ENCODE measurements at regions not wholly inside any gene's neighbourhood (a gene's known extent, or its start where the extent isn't known, plus 50 kb on each side); places are given as distances from the start of the nearest gene placed in this dataset.
A peak's percentile ranks its signal among the peaks of the same experiment; 100 is the strongest.

DNA sequence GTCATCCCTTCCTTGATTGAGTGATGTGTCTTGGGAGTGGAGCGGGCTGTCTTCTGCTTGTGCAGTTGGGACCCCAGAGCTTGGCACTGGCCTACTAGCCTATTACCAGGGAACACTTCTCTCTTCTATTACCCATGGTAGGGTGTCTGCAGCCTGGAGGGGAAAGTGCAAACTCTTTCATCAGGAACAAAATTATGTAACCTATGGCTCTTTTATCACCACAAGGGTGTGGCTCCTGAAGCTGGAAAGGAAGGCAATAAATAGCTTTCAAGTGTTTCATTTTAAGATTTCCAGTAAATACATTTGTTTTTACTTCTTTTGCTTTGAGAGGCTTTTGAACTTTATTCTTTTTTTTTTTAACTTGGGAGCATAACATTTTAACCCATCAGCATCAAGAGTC lies 349.7 kb upstream of the FAR2 start:
- Histone ChIP-seq H3K4me2 (ENCODE audit: low read length) (no peak overlapping the region), H3K27ac (ENCODE audit: low read length) (no peak overlapping the region), H3F3A (ENCODE audit: low read length, unreplicated experiment) (no peaks in the 10 kb centered on the region), H3K9ac (ENCODE audit: low read length) (no peak overlapping the region), H3K27me3 (ENCODE audit: low read length) (no peaks in the 10 kb centered on the region), H2AFZ (ENCODE audit: low read length) (no peak overlapping the region), H3K4me1 (ENCODE audit: insufficient read depth, low read length) (peaks cover 21% of the 10 kb centered on the region), H4K20me1 (ENCODE audit: low read length) (no peaks in the 10 kb centered on the region), H3K4me3 (ENCODE audit: low read length) (no peak overlapping the region), H3K79me2 (ENCODE audit: low read length) (no peaks in the 10 kb centered on the region), H3K9me3 (ENCODE audit: low read length) (no peaks in the 10 kb centered on the region), H3K9me2 (replicated peaks; ENCODE audit: low read length) (0 out of 2 replicates have a peak, but pooled peaks cover 7% of the 10 kb centered on the region), H3K36me3 (ENCODE audit: low read depth, low read length) (no peaks in the 10 kb centered on the region)
- TF ChIP-seq, protein P1, sequence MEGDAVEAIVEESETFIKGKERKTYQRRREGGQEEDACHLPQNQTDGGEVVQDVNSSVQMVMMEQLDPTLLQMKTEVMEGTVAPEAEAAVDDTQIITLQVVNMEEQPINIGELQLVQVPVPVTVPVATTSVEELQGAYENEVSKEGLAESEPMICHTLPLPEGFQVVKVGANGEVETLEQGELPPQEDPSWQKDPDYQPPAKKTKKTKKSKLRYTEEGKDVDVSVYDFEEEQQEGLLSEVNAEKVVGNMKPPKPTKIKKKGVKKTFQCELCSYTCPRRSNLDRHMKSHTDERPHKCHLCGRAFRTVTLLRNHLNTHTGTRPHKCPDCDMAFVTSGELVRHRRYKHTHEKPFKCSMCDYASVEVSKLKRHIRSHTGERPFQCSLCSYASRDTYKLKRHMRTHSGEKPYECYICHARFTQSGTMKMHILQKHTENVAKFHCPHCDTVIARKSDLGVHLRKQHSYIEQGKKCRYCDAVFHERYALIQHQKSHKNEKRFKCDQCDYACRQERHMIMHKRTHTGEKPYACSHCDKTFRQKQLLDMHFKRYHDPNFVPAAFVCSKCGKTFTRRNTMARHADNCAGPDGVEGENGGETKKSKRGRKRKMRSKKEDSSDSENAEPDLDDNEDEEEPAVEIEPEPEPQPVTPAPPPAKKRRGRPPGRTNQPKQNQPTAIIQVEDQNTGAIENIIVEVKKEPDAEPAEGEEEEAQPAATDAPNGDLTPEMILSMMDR (conservative IDR thresholded peaks at IDR 0.05; ENCODE audit: low read depth, low read length): no peak
- TF ChIP-seq EZH2phosphoT487 (IDR thresholded peaks at IDR 0.05; ENCODE audit: borderline replicate concordance, low read length) (no peak), EZH2 (IDR thresholded peaks at IDR 0.05; ENCODE audit: low read length, unreplicated experiment) (no peak)
- ATAC-seq (peak; percentile 64), DNase-seq (peak; percentile 40)
- ChIA-PET CTCF (interaction anchor here (0.7 kb wide), 2 partner anchors 66 to 518 kb away, joined by 3 to 4 read pairs; no protein-coding TSS in a partner anchor), POLR2A (ENCODE audit: unreplicated experiment) (no interaction called here)
- intact Hi-C loops (cut with micrococcal nuclease): no loop called here
- no TSS peak for BruUV-seq (replicated peaks)

DNA sequence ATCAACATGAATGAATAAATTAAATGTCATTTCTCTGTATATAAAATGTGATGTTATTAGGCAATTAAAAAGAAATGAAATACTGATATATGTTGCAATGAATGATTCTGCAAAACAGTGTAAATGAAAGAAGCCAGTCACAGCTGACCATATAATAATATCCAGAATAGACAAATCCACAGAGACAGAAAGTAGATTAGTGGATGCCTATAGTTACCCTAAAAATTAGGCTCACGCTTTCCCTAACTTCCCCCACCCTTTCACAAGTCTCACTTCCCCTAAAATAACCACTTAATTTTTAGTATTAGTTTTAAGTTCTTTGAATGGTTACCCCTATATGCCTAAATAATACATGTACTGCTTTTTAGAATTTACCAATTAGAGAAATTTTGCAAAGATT lies 348.9 kb upstream of the FAR2 start:
- 0 out of 2 replicates have a peak, but pooled peaks cover 7% of the 10 kb centered on the region for H3K9me2 ChIP-seq (replicated peaks; ENCODE audit: low read length)
- H3K4me2 ChIP-seq (ENCODE audit: low read length): no peak overlapping the region
- peaks cover 17% of the 10 kb centered on the region for H3K4me1 ChIP-seq (ENCODE audit: insufficient read depth, low read length)
- H4K20me1 ChIP-seq (ENCODE audit: low read length): no peaks in the 10 kb centered on the region
- H3K79me2 ChIP-seq (ENCODE audit: low read length): no peaks in the 10 kb centered on the region
- H3K4me3 ChIP-seq (ENCODE audit: low read length): no peak overlapping the region
- TF ChIP-seq EZH2 (IDR thresholded peaks at IDR 0.05; ENCODE audit: low read length, unreplicated experiment): no peak
- no peak for TF ChIP-seq EZH2phosphoT487 (IDR thresholded peaks at IDR 0.05; ENCODE audit: borderline replicate concordance, low read length)
- TF ChIP-seq, protein P1 (conservative IDR thresholded peaks at IDR 0.05; ENCODE audit: low read depth, low read length): no peak
- no peak overlapping the region for H3K9ac ChIP-seq (ENCODE audit: low read length)
- ATAC-seq (no peak), DNase-seq (no peak)
- ChIA-PET POLR2A (ENCODE audit: unreplicated experiment) (no interaction called here), CTCF (no interaction called here)
- H3K27me3 ChIP-seq (ENCODE audit: low read length): no peaks in the 10 kb centered on the region
- BruUV-seq (replicated peaks): no TSS peak
- intact Hi-C loops (cut with micrococcal nuclease): no loop called here
- no peaks in the 10 kb centered on the region for H3F3A ChIP-seq (ENCODE audit: low read length, unreplicated experiment)
- no peaks in the 10 kb centered on the region for H3K9me3 ChIP-seq (ENCODE audit: low read length)
- H3K27ac ChIP-seq (ENCODE audit: low read length): no peak overlapping the region
- H2AFZ ChIP-seq (ENCODE audit: low read length): no peak overlapping the region
- no peaks in the 10 kb centered on the region for H3K36me3 ChIP-seq (ENCODE audit: low read depth, low read length)

DNA sequence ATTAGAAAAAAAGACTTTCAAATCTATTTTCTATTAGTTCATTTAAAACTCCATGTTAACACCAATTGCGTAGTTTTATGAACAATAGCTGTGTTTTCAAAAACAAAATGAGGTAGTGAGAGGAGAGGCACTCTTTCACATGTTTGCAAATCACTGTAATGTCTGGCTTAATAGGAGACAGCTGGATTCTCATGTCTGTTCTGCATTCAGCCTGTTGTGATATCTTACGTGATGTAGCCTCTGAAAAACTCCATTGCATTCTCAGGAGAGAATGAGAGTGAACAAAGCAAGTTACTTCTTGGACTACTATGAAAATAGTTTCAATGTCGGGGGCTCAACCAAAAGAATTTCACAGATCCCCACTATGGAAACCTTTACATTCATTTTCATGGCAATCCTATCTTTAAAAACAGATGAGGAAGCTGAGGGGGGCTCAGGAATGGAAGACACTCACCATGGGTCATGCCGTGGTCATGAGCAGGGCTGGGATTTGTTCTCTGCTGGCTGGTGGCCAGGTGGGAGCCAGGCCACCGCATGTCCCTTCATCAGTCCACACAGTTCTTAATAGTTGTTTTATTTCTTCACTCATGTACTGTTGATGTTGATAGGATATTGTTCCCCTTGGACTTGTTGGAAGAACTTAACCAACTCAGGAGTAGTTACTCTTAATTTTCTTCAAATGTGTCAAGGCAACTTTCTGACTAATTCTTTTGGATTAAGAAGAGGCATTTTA lies 346.2 kb upstream of the FAR2 start:
- Histone ChIP-seq H3K27ac (ENCODE audit: low read length) (no peak overlapping the region), H3K4me1 (ENCODE audit: insufficient read depth, low read length) (peaks cover 9% of the 10 kb centered on the region), H4K20me1 (ENCODE audit: low read length) (no peaks in the 10 kb centered on the region), H3F3A (ENCODE audit: low read length, unreplicated experiment) (no peaks in the 10 kb centered on the region), H3K9me2 (replicated peaks; ENCODE audit: low read length) (0 out of 2 replicates have a peak, but pooled peaks cover 7% of the 10 kb centered on the region), H2AFZ (ENCODE audit: low read length) (0 out of 2 replicates have a peak overlapping the region, but pooled peaks have one; percentile 1), H3K27me3 (ENCODE audit: low read length) (no peaks in the 10 kb centered on the region), H3K79me2 (ENCODE audit: low read length) (no peaks in the 10 kb centered on the region), H3K9ac (ENCODE audit: low read length) (no peak overlapping the region), H3K4me2 (ENCODE audit: low read length) (no peak overlapping the region), H3K4me3 (ENCODE audit: low read length) (no peak overlapping the region), H3K9me3 (ENCODE audit: low read length) (no peaks in the 10 kb centered on the region), H3K36me3 (ENCODE audit: low read depth, low read length) (no peaks in the 10 kb centered on the region)
- POLR2A ChIA-PET (ENCODE audit: unreplicated experiment): no interaction called here
- TF ChIP-seq EZH2 (IDR thresholded peaks at IDR 0.05; ENCODE audit: low read length, unreplicated experiment): no peak
- no peak for TF ChIP-seq EZH2phosphoT487 (IDR thresholded peaks at IDR 0.05; ENCODE audit: borderline replicate concordance, low read length)
- TF ChIP-seq, protein P1 (conservative IDR thresholded peaks at IDR 0.05; ENCODE audit: low read depth, low read length): no peak
- intact Hi-C loops (cut with micrococcal nuclease): no loop called here
- DNase-seq (no peak), ATAC-seq (no peak)
- CTCF ChIA-PET: interaction anchor here (0.6 kb wide), 1 partner anchor 23 kb away, joined by 3 read pairs; no protein-coding TSS in a partner anchor
- BruUV-seq (replicated peaks): no TSS peak

Data from PC-3 (cell line).